Choroid plexus epithelial cell (primary cell): ENCODE measurements at regions not wholly inside any gene's neighbourhood (a gene's known extent, or its start where the extent isn't known, plus 50 kb on each side); places are given as distances from the start of the nearest gene placed in this dataset.

Experiments
- DNase-seq: peaks from one replicate; pipeline ENCODE4 v3.0.0-alpha.2; 2010; ENCODE audit warnings: low read depth
- H3K4me3 ChIP-seq: 2 replicates; pipeline ENCODE4 v1.5.1; 2011; ENCODE audit warnings: low read depth, mild to moderate bottlenecking, control low read depth, low read length, moderate library complexity
- TF ChIP-seq, protein P1 (sequence below): conservative IDR thresholded peaks from 2 replicates; pipeline ENCODE4 v1.5.1; 2011; ENCODE audit warnings: low read depth, mild to moderate bottlenecking, control low read depth, inconsistent platforms, low read length, moderate library complexity

DNA sequence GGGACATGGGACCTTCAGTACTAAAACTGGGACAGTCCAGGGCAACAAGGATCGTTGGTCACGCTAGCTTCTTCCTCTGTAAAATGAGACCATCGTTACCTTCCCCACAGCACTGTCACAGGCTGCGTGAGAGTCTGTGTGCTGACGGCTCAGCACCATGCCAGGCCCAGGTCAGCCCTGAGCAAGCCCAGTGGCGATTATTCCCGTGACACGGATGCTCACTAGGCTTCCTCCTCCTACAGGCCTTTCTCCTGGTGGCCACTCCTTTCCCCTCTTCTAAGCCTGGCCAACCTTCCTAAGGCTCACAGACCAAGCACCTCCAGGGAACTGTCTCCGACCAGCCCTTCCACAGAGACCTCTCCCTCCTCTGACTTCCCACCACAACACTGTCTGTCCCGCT lies 69.3 kb upstream of the RUNX3 start:
- no peak overlapping the region for H3K4me3 ChIP-seq
- TF ChIP-seq, protein P1, sequence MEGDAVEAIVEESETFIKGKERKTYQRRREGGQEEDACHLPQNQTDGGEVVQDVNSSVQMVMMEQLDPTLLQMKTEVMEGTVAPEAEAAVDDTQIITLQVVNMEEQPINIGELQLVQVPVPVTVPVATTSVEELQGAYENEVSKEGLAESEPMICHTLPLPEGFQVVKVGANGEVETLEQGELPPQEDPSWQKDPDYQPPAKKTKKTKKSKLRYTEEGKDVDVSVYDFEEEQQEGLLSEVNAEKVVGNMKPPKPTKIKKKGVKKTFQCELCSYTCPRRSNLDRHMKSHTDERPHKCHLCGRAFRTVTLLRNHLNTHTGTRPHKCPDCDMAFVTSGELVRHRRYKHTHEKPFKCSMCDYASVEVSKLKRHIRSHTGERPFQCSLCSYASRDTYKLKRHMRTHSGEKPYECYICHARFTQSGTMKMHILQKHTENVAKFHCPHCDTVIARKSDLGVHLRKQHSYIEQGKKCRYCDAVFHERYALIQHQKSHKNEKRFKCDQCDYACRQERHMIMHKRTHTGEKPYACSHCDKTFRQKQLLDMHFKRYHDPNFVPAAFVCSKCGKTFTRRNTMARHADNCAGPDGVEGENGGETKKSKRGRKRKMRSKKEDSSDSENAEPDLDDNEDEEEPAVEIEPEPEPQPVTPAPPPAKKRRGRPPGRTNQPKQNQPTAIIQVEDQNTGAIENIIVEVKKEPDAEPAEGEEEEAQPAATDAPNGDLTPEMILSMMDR, result no peak
- no peak for DNase-seq

DNA sequence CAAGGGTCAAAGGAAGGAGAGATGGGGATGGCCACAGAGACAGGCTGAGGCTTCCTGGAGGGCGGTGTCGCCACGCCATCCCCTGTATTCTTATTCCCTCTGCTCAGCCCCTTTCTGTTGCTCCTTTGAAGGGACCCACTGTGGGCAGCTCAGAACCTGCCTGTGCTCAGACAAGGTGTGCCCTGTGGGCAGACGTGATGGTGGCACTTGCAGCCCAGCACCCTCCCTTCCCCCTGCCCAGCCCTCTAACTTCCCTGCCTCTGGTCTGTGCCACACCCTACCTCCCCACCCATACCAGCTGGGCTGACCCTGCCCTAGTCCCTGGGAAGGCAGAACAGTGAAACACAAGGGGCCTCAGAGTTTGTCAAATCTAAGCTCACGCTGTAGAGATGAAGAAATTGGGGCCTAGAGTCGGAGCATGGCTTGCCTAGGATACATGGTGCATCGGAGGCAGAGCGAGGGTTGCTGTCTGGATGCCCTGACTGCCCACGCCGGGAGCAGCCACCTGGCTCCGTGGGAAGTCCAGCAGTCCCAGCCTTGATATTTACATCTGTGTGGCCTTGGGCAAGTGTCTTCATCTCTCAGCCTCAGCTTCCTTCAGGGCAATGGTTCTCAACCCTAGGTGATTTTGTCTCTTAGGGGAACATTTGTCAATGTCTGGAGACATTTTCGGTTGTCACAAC lies 68.6 kb upstream of the RUNX3 start:
- no peak for DNase-seq
- TF ChIP-seq, protein P1, result no peak
- no peak overlapping the region for H3K4me3 ChIP-seq

DNA sequence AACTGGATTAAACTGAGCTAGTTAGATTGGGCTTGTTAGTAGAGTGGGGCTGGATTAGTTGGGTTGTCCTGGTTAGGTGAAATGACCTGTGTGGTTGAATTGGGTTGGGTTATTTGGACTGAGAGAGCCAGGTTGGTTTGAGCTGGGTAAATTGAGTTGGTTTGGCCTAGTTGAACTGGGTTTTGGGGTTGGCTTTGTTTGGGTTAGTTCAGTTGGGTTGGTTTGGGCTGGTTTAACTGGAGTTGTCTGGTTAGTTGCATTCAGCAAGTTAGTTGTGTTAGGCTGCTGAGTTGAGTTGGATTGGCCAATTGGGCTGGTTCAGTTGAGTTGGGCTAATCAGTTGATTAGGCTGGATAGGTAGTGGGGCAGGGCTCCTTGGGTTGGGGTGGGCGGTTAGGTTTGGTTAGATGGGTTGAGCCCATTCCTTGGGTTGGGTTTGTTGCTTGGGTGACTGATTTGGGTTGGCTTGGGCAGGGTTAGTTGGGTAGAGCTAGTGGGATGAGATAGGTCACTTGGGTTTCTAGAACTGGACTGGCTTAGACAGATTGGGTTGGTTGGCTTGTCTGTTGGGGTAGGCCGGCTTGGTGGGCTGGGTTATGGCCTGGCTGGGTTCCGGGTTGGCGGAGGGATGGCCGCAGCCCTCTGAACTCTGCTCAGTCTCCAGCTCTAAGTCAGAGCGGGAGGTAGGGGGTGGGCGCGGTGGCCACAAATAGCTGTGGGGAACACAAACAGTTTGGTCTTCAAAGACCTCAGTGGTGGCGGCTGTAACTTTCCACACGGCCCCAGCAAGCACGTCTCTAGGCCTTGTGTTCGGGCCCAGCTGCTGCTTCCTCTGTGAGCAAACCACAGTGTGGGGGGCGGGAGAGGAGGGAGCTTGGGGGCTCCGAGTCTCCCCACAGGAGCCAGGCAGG lies 67.2 kb upstream of the RUNX3 start:
- no peak for DNase-seq
- H3K4me3 ChIP-seq, result no peak overlapping the region
- TF ChIP-seq, protein P1, result no peak

DNA sequence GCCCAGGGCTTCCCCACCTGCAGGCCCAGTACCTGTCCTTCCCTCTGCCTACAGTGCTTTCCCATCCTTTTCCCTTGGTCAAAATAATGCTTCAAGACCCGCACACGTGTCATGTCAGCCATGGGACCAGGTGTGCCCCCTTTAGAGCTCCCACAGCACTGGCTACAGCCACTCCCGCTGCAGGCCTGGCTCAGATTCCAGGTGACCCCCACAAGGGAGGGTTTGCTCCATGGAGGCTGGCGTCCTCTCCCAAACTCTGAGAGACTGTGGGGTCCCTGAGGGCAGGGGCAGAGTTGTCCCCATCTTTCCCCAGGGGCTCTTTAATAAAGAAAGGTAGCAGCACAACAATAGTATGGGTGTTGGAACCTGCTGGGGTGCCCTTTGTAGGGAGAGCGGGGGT lies 66.4 kb upstream of the RUNX3 start:
- H3K4me3 ChIP-seq, result no peak overlapping the region
- TF ChIP-seq, protein P1, result no peak
- DNase-seq, result no peak

DNA sequence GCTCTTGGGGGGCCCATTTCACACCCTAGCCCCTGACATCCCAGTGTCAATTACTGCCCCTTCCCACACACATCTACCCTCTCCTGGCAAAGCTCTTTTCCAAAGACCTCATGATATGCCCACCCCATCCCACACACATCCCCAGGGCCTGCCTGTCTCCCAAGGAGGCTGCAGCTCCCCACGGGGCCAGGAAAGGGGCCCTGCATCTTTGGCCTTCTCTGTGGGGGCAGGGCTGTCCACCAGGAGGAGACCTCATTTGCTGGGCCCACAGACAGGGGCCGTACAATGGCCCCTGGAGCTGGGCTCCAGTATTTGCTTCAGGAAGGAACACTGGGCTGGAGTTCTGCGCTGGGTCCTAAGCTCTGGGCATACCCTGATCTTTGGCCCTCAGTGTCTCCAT lies 65.6 kb upstream of the RUNX3 start:
- H3K4me3 ChIP-seq, result no peak overlapping the region
- no peak for DNase-seq
- TF ChIP-seq, protein P1, result no peak

DNA sequence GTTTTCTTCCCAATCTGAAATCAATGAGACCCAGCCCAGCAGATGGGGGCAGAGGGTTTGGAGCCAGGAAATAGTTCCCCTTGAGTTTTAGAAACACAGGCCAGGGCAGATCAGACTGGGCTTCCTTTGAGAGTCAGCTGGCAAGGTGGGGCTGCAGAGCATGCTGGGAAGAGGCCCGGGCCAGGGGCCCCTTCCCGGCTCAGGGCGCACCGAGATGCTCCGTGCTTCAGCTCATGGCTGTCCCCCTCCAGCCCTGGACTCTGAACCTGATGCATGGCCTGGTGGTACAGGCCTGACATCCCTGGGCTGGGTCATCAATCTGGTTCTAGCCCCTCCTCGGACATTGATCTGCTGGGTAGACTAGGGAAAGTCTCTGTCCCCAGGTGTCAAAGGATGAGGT lies 65.1 kb upstream of the RUNX3 start:
- TF ChIP-seq, protein P1, result no peak
- no peak overlapping the region for H3K4me3 ChIP-seq
- DNase-seq, result no peak
